ENCODE measurements at regions not wholly inside any gene's neighbourhood (a gene's known extent, or its start where the extent isn't known, plus 50 kb on each side); places are given as distances from the start of the nearest gene placed in this dataset.

- Histone ChIP-seq H3K27me3 (ENCODE audit: control insufficient read depth, insufficient read depth, low read length) (no peaks in the 10 kb centered on the region), H3K36me3 (ENCODE audit: control insufficient read depth, insufficient read depth, low read length) (no peaks in the 10 kb centered on the region), H3K4me3 (ENCODE audit: low read depth, low read length) (no peak overlapping the region)
- ChIA-PET CTCF (interaction anchor here (1.0 kb wide), 1 partner anchor 12 kb away, joined by 4 read pairs; no protein-coding TSS in a partner anchor), POLR2A (no interaction called here)
- TF ChIP-seq, protein P1, sequence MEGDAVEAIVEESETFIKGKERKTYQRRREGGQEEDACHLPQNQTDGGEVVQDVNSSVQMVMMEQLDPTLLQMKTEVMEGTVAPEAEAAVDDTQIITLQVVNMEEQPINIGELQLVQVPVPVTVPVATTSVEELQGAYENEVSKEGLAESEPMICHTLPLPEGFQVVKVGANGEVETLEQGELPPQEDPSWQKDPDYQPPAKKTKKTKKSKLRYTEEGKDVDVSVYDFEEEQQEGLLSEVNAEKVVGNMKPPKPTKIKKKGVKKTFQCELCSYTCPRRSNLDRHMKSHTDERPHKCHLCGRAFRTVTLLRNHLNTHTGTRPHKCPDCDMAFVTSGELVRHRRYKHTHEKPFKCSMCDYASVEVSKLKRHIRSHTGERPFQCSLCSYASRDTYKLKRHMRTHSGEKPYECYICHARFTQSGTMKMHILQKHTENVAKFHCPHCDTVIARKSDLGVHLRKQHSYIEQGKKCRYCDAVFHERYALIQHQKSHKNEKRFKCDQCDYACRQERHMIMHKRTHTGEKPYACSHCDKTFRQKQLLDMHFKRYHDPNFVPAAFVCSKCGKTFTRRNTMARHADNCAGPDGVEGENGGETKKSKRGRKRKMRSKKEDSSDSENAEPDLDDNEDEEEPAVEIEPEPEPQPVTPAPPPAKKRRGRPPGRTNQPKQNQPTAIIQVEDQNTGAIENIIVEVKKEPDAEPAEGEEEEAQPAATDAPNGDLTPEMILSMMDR (IDR thresholded peaks at IDR 0.05; ENCODE audit: insufficient read depth, low read depth, low read length): no peak
- no peak for DNase-seq (ENCODE audit: low read depth)
These were observed 1290.1 kb downstream of the AACS start for GRCh38 chr12:126355346-126355745.

DNA sequence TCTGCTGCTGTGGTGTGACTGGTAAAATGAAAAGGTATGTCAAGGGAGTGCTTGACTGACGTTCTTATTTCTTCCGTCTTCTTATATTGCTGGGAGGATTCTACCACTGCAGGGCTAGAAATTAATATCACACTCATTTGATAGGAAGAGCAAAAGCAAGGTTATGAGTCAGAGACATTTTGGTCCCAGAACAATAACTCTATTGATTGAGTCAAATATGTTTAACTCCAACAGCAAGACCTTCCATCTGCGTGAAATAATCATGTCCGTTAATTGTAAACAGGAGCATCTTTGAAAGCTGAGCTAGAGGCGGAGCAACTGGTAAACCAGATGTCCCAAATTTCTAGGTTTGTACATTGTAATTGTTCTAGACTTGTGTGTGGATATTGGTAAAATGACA lies 1293.6 kb downstream of the AACS start:
- DNase-seq (ENCODE audit: low read depth): no peak
- H3K36me3 ChIP-seq (ENCODE audit: control insufficient read depth, insufficient read depth, low read length): no peaks in the 10 kb centered on the region
- ChIA-PET POLR2A (no interaction called here), CTCF (no interaction called here)
- H3K27me3 ChIP-seq (ENCODE audit: control insufficient read depth, insufficient read depth, low read length): no peaks in the 10 kb centered on the region
- TF ChIP-seq, protein P1 (IDR thresholded peaks at IDR 0.05; ENCODE audit: insufficient read depth, low read depth, low read length): no peak
- H3K4me3 ChIP-seq (ENCODE audit: low read depth, low read length): no peak overlapping the region

GRCh38 chr12:126359216-126359615 lies 1294.0 kb downstream of the AACS start:
- DNase-seq (ENCODE audit: low read depth): no peak
- Histone ChIP-seq H3K4me3 (ENCODE audit: low read depth, low read length) (no peak overlapping the region), H3K27me3 (ENCODE audit: control insufficient read depth, insufficient read depth, low read length) (no peaks in the 10 kb centered on the region), H3K36me3 (ENCODE audit: control insufficient read depth, insufficient read depth, low read length) (no peaks in the 10 kb centered on the region)
- TF ChIP-seq, protein P1 (IDR thresholded peaks at IDR 0.05; ENCODE audit: insufficient read depth, low read depth, low read length): no peak
- ChIA-PET CTCF (no interaction called here), POLR2A (no interaction called here)

- Histone ChIP-seq H3K4me3 (ENCODE audit: low read depth, low read length) (no peak overlapping the region), H3K27me3 (ENCODE audit: control insufficient read depth, insufficient read depth, low read length) (no peaks in the 10 kb centered on the region), H3K36me3 (ENCODE audit: control insufficient read depth, insufficient read depth, low read length) (no peaks in the 10 kb centered on the region)
- no peak for DNase-seq (ENCODE audit: low read depth)
- ChIA-PET POLR2A (no interaction called here), CTCF (no interaction called here)
- TF ChIP-seq, protein P1 (IDR thresholded peaks at IDR 0.05; ENCODE audit: insufficient read depth, low read depth, low read length): no peak
These were observed 1296.6 kb downstream of the AACS start for GRCh38 chr12:126361804-126362203.

- ChIA-PET POLR2A (no interaction called here), CTCF (interaction anchor here (0.7 kb wide), 1 partner anchor 410 kb away, joined by 3 read pairs; no protein-coding TSS in a partner anchor)
- TF ChIP-seq, protein P1 (IDR thresholded peaks at IDR 0.05; ENCODE audit: insufficient read depth, low read depth, low read length): no peak
- no peaks in the 10 kb centered on the region for H3K27me3 ChIP-seq (ENCODE audit: control insufficient read depth, insufficient read depth, low read length)
- DNase-seq (ENCODE audit: low read depth): no peak
- H3K4me3 ChIP-seq (ENCODE audit: low read depth, low read length): no peak overlapping the region
- H3K36me3 ChIP-seq (ENCODE audit: control insufficient read depth, insufficient read depth, low read length): no peaks in the 10 kb centered on the region
These were observed 1297.3 kb downstream of the AACS start for GRCh38 chr12:126362493-126362892.
